MM.1S (cell line): ENCODE measurements at regions not wholly inside any gene's neighbourhood (a gene's known extent, or its start where the extent isn't known, plus 50 kb on each side); places are given as distances from the start of the nearest gene placed in this dataset.

Source experiments
- CTCF ChIP-seq: fragments of 300-600 bp; sonication (generic); IDR thresholded peaks from 2 replicates; pipeline ENCODE4 v1.5.1; 2016; ENCODE audit warnings: antibody characterized with exemption, low read length, mixed read lengths
- EZH2 ChIP-seq: fragments of 300-600 bp; sonication (generic); optimal IDR thresholded peaks from 2 replicates; pipeline ENCODE3; 2017; ENCODE audit warnings: low read depth, mild to moderate bottlenecking, antibody characterized with exemption, low read length, mixed read lengths

GRCh38 chr18:31237142-31237541 is 74.5 kb upstream of the DSC1 start:
- TF ChIP-seq CTCF, result no peak
- TF ChIP-seq EZH2, result no peak
